SK-N-SH (cell line): ENCODE measurements at regions not wholly inside any gene's neighbourhood (a gene's known extent, or its start where the extent isn't known, plus 50 kb on each side); places are given as distances from the start of the nearest gene placed in this dataset.

Experiments
- CTCF ChIA-PET: fragments of 300-600, 350-600 bp; formaldehyde crosslinking; extraction: SDS; loops from one replicate; lab custom pipeline; 2021; lab: Yijun Ruan, JAX
- POLR2A ChIA-PET: fragments of 350-600 bp; sonication (Branson Sonifier 250); formaldehyde crosslinking; extraction: SDS; loops from one replicate; lab custom pipeline; 2020; ENCODE audit warnings: antibody characterized with exemption, inconsistent platforms; lab: Yijun Ruan, JAX
- DNase-seq: peaks from one replicate; pipeline ENCODE4 v3.0.0; 2012
- H2AFZ ChIP-seq: fragments of 200-600 bp; sonication (generic); 2 replicates; pipeline ENCODE4 v1.8.1; 2016; ENCODE audit warnings: antibody characterized with exemption, mild to moderate bottlenecking, low read depth
- H3F3A ChIP-seq: fragments of 200-600 bp; sonication (generic); replicated peaks from 2 replicates; pipeline ENCODE3; 2016; ENCODE audit warnings: antibody characterized with exemption, mild to moderate bottlenecking; ENCODE audit not compliant: insufficient read depth
- H3K27ac ChIP-seq, 2 experiments: fragments of 200-500 bp in 1 of 2; fragments of 200-600 bp in 1 of 2; sonication (Bioruptor generic) in 1 of 2; sonication (generic), shearing (Covaris generic) in 1 of 2; 2 replicates each; pipeline versions ENCODE4 v1.5.1 to v1.6.1; 2014 to 2016; ENCODE audit warnings: low read depth in 2 of 2, inconsistent platforms in 1 of 2, low read length in 1 of 2, mild to moderate bottlenecking in 1 of 2, mixed read lengths in 1 of 2
- H3K27me3 ChIP-seq: fragments of 200-600 bp; sonication (generic), shearing (Covaris generic); 2 replicates; pipeline ENCODE4 v1.6.1; 2016; ENCODE audit warnings: mixed run types; ENCODE audit not compliant: insufficient read depth
- H3K36me3 ChIP-seq, 2 experiments: fragments of 200-500 bp in 1 of 2; fragments of 200-600 bp in 1 of 2; sonication (Bioruptor generic) in 1 of 2; sonication (generic) in 1 of 2; replicated peaks in 1 of 2; 2 replicates each; pipeline versions ENCODE3 to v1.5.1; 2014 to 2016; ENCODE audit warnings: low read length in 1 of 2, mild to moderate bottlenecking in 1 of 2; ENCODE audit not compliant: insufficient read depth in 2 of 2, control insufficient read depth in 1 of 2
- H3K4me1 ChIP-seq, 2 experiments: fragments of 200-500 bp in 1 of 2; fragments of 200-600 bp in 1 of 2; sonication (Bioruptor generic) in 1 of 2; sonication (generic), shearing (Covaris generic) in 1 of 2; 2 replicates each; pipeline versions ENCODE4 v1.5.1 to v1.6.1; 2014 to 2016; ENCODE audit warnings: low read depth in 1 of 2, low read length in 1 of 2, mixed run types in 1 of 2; ENCODE audit not compliant: insufficient read depth in 2 of 2, control insufficient read depth in 1 of 2
- H3K4me2 ChIP-seq: fragments of 200-600 bp; sonication (generic), shearing (Covaris generic); 2 replicates; pipeline ENCODE4 v1.6.1; 2017; ENCODE audit warnings: mixed run types
- H3K4me3 ChIP-seq, 2 experiments: fragments of 200-500 bp in 1 of 2; fragments of 200-600 bp in 1 of 2; sonication (Bioruptor generic) in 1 of 2; sonication (generic), shearing (Covaris generic) in 1 of 2; 2 replicates each; pipeline versions ENCODE4 v1.5.1 to v1.8.1; 2014 to 2016; ENCODE audit warnings: low read depth in 2 of 2, inconsistent platforms in 1 of 2, low read length in 1 of 2, mild to moderate bottlenecking in 1 of 2, mixed read lengths in 1 of 2, moderate library complexity in 1 of 2
- H3K79me2 ChIP-seq: fragments of 200-600 bp; sonication (generic); 2 replicates; pipeline ENCODE4 v1.8.1; 2017; ENCODE audit warnings: mild to moderate bottlenecking; ENCODE audit not compliant: insufficient read depth
- H3K9ac ChIP-seq: fragments of 200-600 bp; sonication (generic); 2 replicates; pipeline ENCODE4 v1.6.1; 2017; ENCODE audit warnings: mixed run types
- H3K9me2 ChIP-seq: fragments of 200-600 bp; sonication (generic); 2 replicates; pipeline ENCODE4 v1.6.1; 2017; ENCODE audit warnings: mixed run types
- H3K9me3 ChIP-seq: fragments of 200-600 bp; sonication (generic); 2 replicates; pipeline ENCODE4 v1.6.1; 2017; ENCODE audit warnings: mixed run types, mild to moderate bottlenecking, moderate library complexity
- H4K20me1 ChIP-seq: fragments of 200-600 bp; sonication (generic); 2 replicates; pipeline ENCODE4 v1.6.1; 2017; ENCODE audit warnings: mild to moderate bottlenecking, mixed run types; ENCODE audit not compliant: insufficient read depth
- CHD2 ChIP-seq: fragments of 150-350 bp; IDR thresholded peaks from 2 replicates; pipeline ENCODE4 v1.6.1; 2018; ENCODE audit warnings: low read length; ENCODE audit not compliant: partially characterized antibody
- FOXJ3 ChIP-seq: sonication (generic); formaldehyde crosslinking; IDR thresholded peaks from 2 replicates; pipeline ENCODE4 v1.5.1; 2020; ENCODE audit warnings: mild to moderate bottlenecking, missing genetic modification reagents
- IRF3 ChIP-seq: fragments of 150-350 bp; IDR thresholded peaks from 2 replicates; pipeline ENCODE4 v1.6.1; 2016; ENCODE audit warnings: mild to moderate bottlenecking, low read depth, low read length
- JUND ChIP-seq: IDR thresholded peaks from 2 replicates; pipeline ENCODE4 v1.4.0; 2012
- MAX ChIP-seq: IDR thresholded peaks from 2 replicates; pipeline ENCODE4 v1.4.0; 2012; ENCODE audit warnings: low read depth
- MEF2A ChIP-seq: IDR thresholded peaks from 2 replicates; pipeline ENCODE4 v1.4.0; 2012; ENCODE audit warnings: low read depth, borderline replicate concordance
- MXI1 ChIP-seq: IDR thresholded peaks from 2 replicates; pipeline ENCODE4 v1.6.1; 2012; ENCODE audit warnings: mild to moderate bottlenecking, low read depth, low read length, improper control_type of control experiment
- NRF1 ChIP-seq: IDR thresholded peaks from 2 replicates; pipeline ENCODE4 v1.6.1; 2012; ENCODE audit warnings: low read depth, mild to moderate bottlenecking, low read length
- RAD21 ChIP-seq: IDR thresholded peaks from 2 replicates; pipeline ENCODE4 v1.6.1; 2012; ENCODE audit warnings: mild to moderate bottlenecking, low read length
- USF2 ChIP-seq: fragments of 150-350 bp; IDR thresholded peaks from 2 replicates; pipeline ENCODE4 v1.6.1; 2017; ENCODE audit warnings: antibody characterized with exemption, low read length, low read depth, borderline replicate concordance
- YY1 ChIP-seq: IDR thresholded peaks from 2 replicates; pipeline ENCODE4 v1.4.0; 2012; ENCODE audit warnings: low read depth, mild to moderate bottlenecking
- TF ChIP-seq, protein P1 (sequence below): IDR thresholded peaks from 2 replicates; pipeline ENCODE4 v1.6.1; 2012; ENCODE audit warnings: mild to moderate bottlenecking, low read depth, low read length, moderate library complexity

GRCh38 chr13:38103851-38104250 lies 234.3 kb upstream of the TRPC4 start (continued):
- TF ChIP-seq CHD2, result no peak
- TF ChIP-seq IRF3, result no peak

GRCh38 chr13:38099751-38100150 lies 230.2 kb upstream of the TRPC4 start:
- TF ChIP-seq USF2, result no peak
- no peak for TF ChIP-seq MXI1
- TF ChIP-seq NRF1, result no peak
- TF ChIP-seq MAX, result no peak
- TF ChIP-seq JUND, result no peak
- no peak for TF ChIP-seq YY1
- no peak for TF ChIP-seq MEF2A
- TF ChIP-seq, protein P1, sequence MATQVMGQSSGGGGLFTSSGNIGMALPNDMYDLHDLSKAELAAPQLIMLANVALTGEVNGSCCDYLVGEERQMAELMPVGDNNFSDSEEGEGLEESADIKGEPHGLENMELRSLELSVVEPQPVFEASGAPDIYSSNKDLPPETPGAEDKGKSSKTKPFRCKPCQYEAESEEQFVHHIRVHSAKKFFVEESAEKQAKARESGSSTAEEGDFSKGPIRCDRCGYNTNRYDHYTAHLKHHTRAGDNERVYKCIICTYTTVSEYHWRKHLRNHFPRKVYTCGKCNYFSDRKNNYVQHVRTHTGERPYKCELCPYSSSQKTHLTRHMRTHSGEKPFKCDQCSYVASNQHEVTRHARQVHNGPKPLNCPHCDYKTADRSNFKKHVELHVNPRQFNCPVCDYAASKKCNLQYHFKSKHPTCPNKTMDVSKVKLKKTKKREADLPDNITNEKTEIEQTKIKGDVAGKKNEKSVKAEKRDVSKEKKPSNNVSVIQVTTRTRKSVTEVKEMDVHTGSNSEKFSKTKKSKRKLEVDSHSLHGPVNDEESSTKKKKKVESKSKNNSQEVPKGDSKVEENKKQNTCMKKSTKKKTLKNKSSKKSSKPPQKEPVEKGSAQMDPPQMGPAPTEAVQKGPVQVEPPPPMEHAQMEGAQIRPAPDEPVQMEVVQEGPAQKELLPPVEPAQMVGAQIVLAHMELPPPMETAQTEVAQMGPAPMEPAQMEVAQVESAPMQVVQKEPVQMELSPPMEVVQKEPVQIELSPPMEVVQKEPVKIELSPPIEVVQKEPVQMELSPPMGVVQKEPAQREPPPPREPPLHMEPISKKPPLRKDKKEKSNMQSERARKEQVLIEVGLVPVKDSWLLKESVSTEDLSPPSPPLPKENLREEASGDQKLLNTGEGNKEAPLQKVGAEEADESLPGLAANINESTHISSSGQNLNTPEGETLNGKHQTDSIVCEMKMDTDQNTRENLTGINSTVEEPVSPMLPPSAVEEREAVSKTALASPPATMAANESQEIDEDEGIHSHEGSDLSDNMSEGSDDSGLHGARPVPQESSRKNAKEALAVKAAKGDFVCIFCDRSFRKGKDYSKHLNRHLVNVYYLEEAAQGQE, result no peak
- TF ChIP-seq FOXJ3 (CRISPR knock-in tag), result no peak
- no peak for TF ChIP-seq RAD21
- POLR2A ChIA-PET, result no interaction called here

More at GRCh38 chr13:38099751-38100150, 230.2 kb upstream of the TRPC4 start:
- H3K9me2 ChIP-seq, result no peaks in the 10 kb centered on the region
- no peaks in the 10 kb centered on the region for H3K4me1 ChIP-seq
- no peaks in the 10 kb centered on the region; the same call in 1 of the 2 replicates for H3K27me3 ChIP-seq
- CTCF ChIA-PET, result no interaction called here
- no peak overlapping the region for H2AFZ ChIP-seq
- H3F3A ChIP-seq, result no peaks in the 10 kb centered on the region
- H3K9me3 ChIP-seq, result no peaks in the 10 kb centered on the region
- no peak overlapping the region for H3K27ac ChIP-seq
- no peaks in the 10 kb centered on the region for H3K79me2 ChIP-seq
- no peak overlapping the region for H3K9ac ChIP-seq
- H4K20me1 ChIP-seq, result no peaks in the 10 kb centered on the region
- no peak overlapping the region for H3K4me3 ChIP-seq
- H3K4me2 ChIP-seq, result no peak overlapping the region
- H3K36me3 ChIP-seq, result no peaks in the 10 kb centered on the region
- DNase-seq, result no peak
